Stimulated activated naive CD8-positive, alpha-beta T cell treated with anti-CD3 and anti-CD28 coated beads, Interleukin-15, Interleukin-2, amounts not matched to agents 100 U/mL and 50 U/mL, for 24 hours (primary cell): ENCODE measurements at regions not wholly inside any gene's neighbourhood (a gene's known extent, or its start where the extent isn't known, plus 50 kb on each side); places are given as distances from the start of the nearest gene placed in this dataset.

Experiments
- ATAC-seq: fragments of 150-1000 bp; cut with Tn5 transposase; one replicate; pipeline ENCODE4 v1.10.0; 2021
- DNase-seq: peaks from one replicate; pipeline ENCODE4 v3.0.0; 2021

GRCh38 chr2:47236503-47237215 is 60.3 kb upstream of the CALM2 start:
- no peak for DNase-seq
- ATAC-seq: no peak

- ATAC-seq (no peak), DNase-seq (no peak)
These were observed 58.8 kb upstream of the CALM2 start for GRCh38 chr2:47235132-47235531.

- no peak for DNase-seq
- no peak for ATAC-seq
These were observed 58.1 kb upstream of the CALM2 start for GRCh38 chr2:47234456-47234855.

- no peak for DNase-seq
- no peak for ATAC-seq
These were observed 56.6 kb upstream of the CALM2 start for GRCh38 chr2:47232738-47233415.

GRCh38 chr2:47230418-47230817 is 54.1 kb upstream of the CALM2 start:
- DNase-seq: no peak

GRCh38 chr2:47227532-47228279 is 51.4 kb upstream of the CALM2 start:
- no peak for ATAC-seq

More at GRCh38 chr2:47230418-47230817, 54.1 kb upstream of the CALM2 start:
- ATAC-seq: no peak

GRCh38 chr2:47226923-47227220 is 50.6 kb upstream of the CALM2 start:
- ATAC-seq: no peak
- no peak for DNase-seq

More at GRCh38 chr2:47227532-47228279, 51.4 kb upstream of the CALM2 start:
- DNase-seq: no peak

GRCh38 chr2:47226132-47226922 is 50.0 kb upstream of the CALM2 start:
- ATAC-seq: no peak
- no peak for DNase-seq
